Hepatic stellate cell (primary cell): ENCODE measurements at regions not wholly inside any gene's neighbourhood (a gene's known extent, or its start where the extent isn't known, plus 50 kb on each side); places are given as distances from the start of the nearest gene placed in this dataset.

Source experiments
- DNase-seq: peaks from one replicate; pipeline ENCODE4 v3.0.0; 2011; ENCODE audit warnings: low spot score

GRCh38 chr1:230515451-230516145 is 89.5 kb upstream of the PGBD5 start:
- no peak for DNase-seq

GRCh38 chr1:230510496-230510895 is 84.4 kb upstream of the PGBD5 start:
- DNase-seq = no peak

GRCh38 chr1:230509281-230509977 is 83.3 kb upstream of the PGBD5 start:
- peak; percentile 52 for DNase-seq

- DNase-seq = no peak
Measured at GRCh38 chr1:230507666-230508402, 81.7 kb upstream of the PGBD5 start.

GRCh38 chr1:230507236-230507635 is 81.1 kb upstream of the PGBD5 start:
- DNase-seq = no peak

- no peak for DNase-seq
Measured at GRCh38 chr1:230506451-230506850, 80.3 kb upstream of the PGBD5 start.

GRCh38 chr1:230504310-230504709 is 78.2 kb upstream of the PGBD5 start:
- DNase-seq = no peak

- no peak for DNase-seq
Measured at GRCh38 chr1:230503726-230504125, 77.6 kb upstream of the PGBD5 start.

GRCh38 chr1:230502996-230503395 is 76.9 kb upstream of the PGBD5 start:
- no peak for DNase-seq

- DNase-seq = no peak
Measured at GRCh38 chr1:230502306-230502705, 76.2 kb upstream of the PGBD5 start.

- no peak for DNase-seq
Measured at GRCh38 chr1:230501849-230502248, 75.7 kb upstream of the PGBD5 start.

- DNase-seq = no peak
Measured at GRCh38 chr1:230501242-230501641, 75.1 kb upstream of the PGBD5 start.

- no peak for DNase-seq
Measured at GRCh38 chr1:230500063-230500462, 73.9 kb upstream of the PGBD5 start.

- no peak for DNase-seq
Measured at GRCh38 chr1:230499496-230499895, 73.4 kb upstream of the PGBD5 start.

GRCh38 chr1:230498704-230499103 is 72.6 kb upstream of the PGBD5 start:
- DNase-seq = no peak

- DNase-seq = no peak
Measured at GRCh38 chr1:230496451-230496850, 70.3 kb upstream of the PGBD5 start.

GRCh38 chr1:230495891-230496385 is 69.8 kb upstream of the PGBD5 start:
- no peak for DNase-seq

GRCh38 chr1:230495076-230495475 is 68.9 kb upstream of the PGBD5 start:
- DNase-seq = no peak

GRCh38 chr1:230494514-230494913 is 68.4 kb upstream of the PGBD5 start:
- no peak for DNase-seq

GRCh38 chr1:230494026-230494425 is 67.9 kb upstream of the PGBD5 start:
- no peak for DNase-seq

- DNase-seq = no peak
Measured at GRCh38 chr1:230493264-230493663, 67.1 kb upstream of the PGBD5 start.

- no peak for DNase-seq
Measured at GRCh38 chr1:230490436-230490835, 64.3 kb upstream of the PGBD5 start.
